Fibroblast of pulmonary artery (primary cell): ENCODE measurements at regions not wholly inside any gene's neighbourhood (a gene's known extent, or its start where the extent isn't known, plus 50 kb on each side); places are given as distances from the start of the nearest gene placed in this dataset.

Source experiments
- DNase-seq: peaks from one replicate; pipeline ENCODE4 v3.0.0-alpha.2; 2010; ENCODE audit warnings: low read depth
- H3K4me3 ChIP-seq: replicated peaks from 2 replicates; pipeline ENCODE4 v1.5.1; 2011; ENCODE audit warnings: low read depth, mild to moderate bottlenecking, control low read depth, low read length, moderate library complexity
- CTCF ChIP-seq: IDR thresholded peaks from 2 replicates; pipeline ENCODE4 v1.5.1; 2011; ENCODE audit warnings: mild to moderate bottlenecking, control low read depth, low read length, inconsistent platforms; ENCODE audit errors: missing control alignments

- no peak overlapping the region for H3K4me3 ChIP-seq
- no peak for TF ChIP-seq CTCF
- DNase-seq, result no peak
Measured at GRCh38 chr19:28150129-28150528, 1062.8 kb downstream of the UQCRFS1 start.

GRCh38 chr19:28148554-28148953 lies 1064.4 kb downstream of the UQCRFS1 start:
- no peak for DNase-seq
- TF ChIP-seq CTCF, result no peak
- H3K4me3 ChIP-seq, result no peak overlapping the region

GRCh38 chr19:28142258-28142657 lies 1070.7 kb downstream of the UQCRFS1 start:
- no peak for TF ChIP-seq CTCF
- no peak overlapping the region for H3K4me3 ChIP-seq
- no peak for DNase-seq

- DNase-seq, result no peak
- H3K4me3 ChIP-seq, result no peak overlapping the region
- no peak for TF ChIP-seq CTCF
Measured at GRCh38 chr19:28140201-28140600, 1072.8 kb downstream of the UQCRFS1 start.

GRCh38 chr19:28137772-28138171 lies 1075.2 kb downstream of the UQCRFS1 start:
- TF ChIP-seq CTCF, result no peak
- no peak for DNase-seq
- no peak overlapping the region for H3K4me3 ChIP-seq

GRCh38 chr19:28136796-28137195 lies 1076.2 kb downstream of the UQCRFS1 start:
- no peak overlapping the region for H3K4me3 ChIP-seq
- TF ChIP-seq CTCF, result no peak
- no peak for DNase-seq

GRCh38 chr19:28135825-28136224 lies 1077.1 kb downstream of the UQCRFS1 start:
- DNase-seq, result no peak
- TF ChIP-seq CTCF, result no peak
- no peak overlapping the region for H3K4me3 ChIP-seq
